BLaER1 (cell line): ENCODE measurements at regions not wholly inside any gene's neighbourhood (a gene's known extent, or its start where the extent isn't known, plus 50 kb on each side); places are given as distances from the start of the nearest gene placed in this dataset.

Experiments used
- H3K27ac ChIP-seq: shearing (Covaris generic); formaldehyde crosslinking; 2 replicates; pipeline ENCODE4 v1.8.1; 2022
- H3K27me3 ChIP-seq: shearing (Covaris generic); formaldehyde crosslinking; 2 replicates; pipeline ENCODE4 v1.8.1; 2022
- H3K36me3 ChIP-seq: shearing (Covaris generic); formaldehyde crosslinking; 2 replicates; pipeline ENCODE4 v1.8.1; 2022
- H3K4me1 ChIP-seq: shearing (Covaris generic); formaldehyde crosslinking; 2 replicates; pipeline ENCODE4 v1.8.1; 2022
- H3K4me2 ChIP-seq: shearing (Covaris generic); formaldehyde crosslinking; 2 replicates; pipeline ENCODE4 v1.8.1; 2022
- H3K4me3 ChIP-seq: shearing (Covaris generic); formaldehyde crosslinking; 2 replicates; pipeline ENCODE4 v1.8.1; 2022
- H3K9ac ChIP-seq: shearing (Covaris generic); formaldehyde crosslinking; 2 replicates; pipeline ENCODE4 v1.8.1; 2022
- H3K9me3 ChIP-seq: shearing (Covaris generic); formaldehyde crosslinking; 2 replicates; pipeline ENCODE4 v1.8.1; 2022
- H4K20me1 ChIP-seq: shearing (Covaris generic); formaldehyde crosslinking; 2 replicates; pipeline ENCODE4 v1.8.1; 2022
- Cebpa-rat ChIP-seq: shearing (Covaris generic); IDR thresholded peaks from 2 replicates; pipeline ENCODE4 v1.8.1; 2022

DNA sequence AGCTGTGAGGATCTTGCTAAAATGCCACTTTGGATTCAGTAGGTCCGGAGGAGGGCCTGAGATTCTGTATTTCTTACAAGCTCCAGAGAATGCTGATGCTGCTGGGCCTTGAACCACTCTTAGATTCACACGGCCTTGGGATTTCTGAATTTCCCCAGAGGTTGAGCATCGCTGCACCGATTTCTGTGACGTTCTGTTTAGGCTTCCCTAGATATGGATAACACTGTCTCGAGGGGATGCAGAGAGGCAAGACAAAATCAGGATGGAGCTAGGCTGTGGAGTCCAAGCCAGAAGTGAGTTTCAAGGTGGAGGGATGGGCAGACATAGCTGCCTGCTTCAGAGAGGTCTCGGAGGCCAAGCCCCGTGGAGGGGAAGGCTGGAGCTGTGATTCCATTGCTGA, 415.9 kb upstream of the PROX1 start:
- Histone ChIP-seq H4K20me1 (no peaks in the 10 kb centered on the region), H3K36me3 (no peaks in the 10 kb centered on the region), H3K27ac (no peak overlapping the region), H3K4me3 (no peak overlapping the region), H3K27me3 (no peaks in the 10 kb centered on the region), H3K4me1 (no peaks in the 10 kb centered on the region), H3K9me3 (no peaks in the 10 kb centered on the region; the same call in 1 of the 2 replicates), H3K9ac (no peak overlapping the region), H3K4me2 (no peak overlapping the region)
- no peak for TF ChIP-seq Cebpa-rat

DNA sequence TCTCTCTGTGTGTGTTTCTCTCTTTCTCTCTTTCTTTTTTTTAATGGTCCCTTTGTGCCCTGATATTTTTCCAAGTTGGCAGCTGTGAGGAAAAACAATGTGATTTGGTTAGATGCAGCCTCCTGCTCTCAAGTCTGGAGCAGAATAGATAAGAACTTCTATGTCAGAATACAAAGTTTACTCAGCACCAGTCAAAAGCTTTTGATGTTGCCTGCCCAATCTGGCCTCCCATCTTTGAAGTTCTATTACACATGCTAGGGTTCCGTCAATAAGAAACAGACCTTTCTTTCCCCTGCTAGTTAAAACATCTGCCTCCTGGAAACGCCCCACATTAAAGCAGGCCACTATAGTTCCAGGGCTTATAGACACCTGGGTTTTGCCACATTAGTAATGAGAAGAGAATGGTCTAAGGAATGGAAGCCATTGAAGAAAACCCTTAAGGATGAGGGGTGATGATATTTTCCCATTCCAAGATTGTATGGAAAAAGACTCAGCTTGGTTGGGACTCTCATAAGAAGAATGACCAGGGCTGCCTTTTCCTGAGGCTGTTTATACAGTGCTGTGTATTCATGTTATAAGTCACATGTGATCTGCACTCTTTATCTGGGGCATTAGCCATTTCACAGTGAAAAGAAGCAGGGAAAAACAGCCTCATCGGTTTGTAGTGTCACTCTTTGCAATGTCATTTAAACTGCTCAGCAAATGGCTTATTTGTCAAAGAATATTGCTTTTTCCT, 414.7 kb upstream of the PROX1 start:
- H3K27me3 ChIP-seq = no peaks in the 10 kb centered on the region
- H4K20me1 ChIP-seq = no peaks in the 10 kb centered on the region
- no peak overlapping the region for H3K4me3 ChIP-seq
- no peaks in the 10 kb centered on the region for H3K9me3 ChIP-seq
- H3K36me3 ChIP-seq = no peaks in the 10 kb centered on the region
- no peak overlapping the region for H3K27ac ChIP-seq
- no peak overlapping the region for H3K9ac ChIP-seq
- H3K4me1 ChIP-seq = no peaks in the 10 kb centered on the region
- H3K4me2 ChIP-seq = no peak overlapping the region
- TF ChIP-seq Cebpa-rat = no peak

DNA sequence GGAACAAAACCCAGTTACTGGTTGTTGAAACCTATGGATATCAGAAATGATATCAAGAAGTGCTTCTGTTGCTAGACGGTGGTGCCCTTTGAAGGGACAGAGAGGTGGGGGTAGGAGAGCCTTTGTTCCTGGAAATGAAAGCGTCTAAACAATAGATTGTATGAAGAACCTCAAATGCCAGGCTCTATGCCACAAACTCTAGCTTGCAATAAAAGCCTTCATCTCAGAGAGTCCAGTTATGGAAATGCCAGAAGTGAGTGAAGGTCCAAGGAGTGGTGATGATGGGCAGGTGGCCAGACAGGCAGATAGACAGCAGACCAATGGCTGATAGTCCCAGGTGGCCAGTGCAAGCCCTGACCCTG, 414.1 kb upstream of the PROX1 start:
- Histone ChIP-seq H3K27ac (no peak overlapping the region), H3K9ac (no peak overlapping the region), H3K36me3 (no peaks in the 10 kb centered on the region), H3K9me3 (no peaks in the 10 kb centered on the region), H3K27me3 (no peaks in the 10 kb centered on the region), H4K20me1 (no peaks in the 10 kb centered on the region), H3K4me2 (no peak overlapping the region), H3K4me3 (no peak overlapping the region), H3K4me1 (no peaks in the 10 kb centered on the region)
- TF ChIP-seq Cebpa-rat = no peak

DNA sequence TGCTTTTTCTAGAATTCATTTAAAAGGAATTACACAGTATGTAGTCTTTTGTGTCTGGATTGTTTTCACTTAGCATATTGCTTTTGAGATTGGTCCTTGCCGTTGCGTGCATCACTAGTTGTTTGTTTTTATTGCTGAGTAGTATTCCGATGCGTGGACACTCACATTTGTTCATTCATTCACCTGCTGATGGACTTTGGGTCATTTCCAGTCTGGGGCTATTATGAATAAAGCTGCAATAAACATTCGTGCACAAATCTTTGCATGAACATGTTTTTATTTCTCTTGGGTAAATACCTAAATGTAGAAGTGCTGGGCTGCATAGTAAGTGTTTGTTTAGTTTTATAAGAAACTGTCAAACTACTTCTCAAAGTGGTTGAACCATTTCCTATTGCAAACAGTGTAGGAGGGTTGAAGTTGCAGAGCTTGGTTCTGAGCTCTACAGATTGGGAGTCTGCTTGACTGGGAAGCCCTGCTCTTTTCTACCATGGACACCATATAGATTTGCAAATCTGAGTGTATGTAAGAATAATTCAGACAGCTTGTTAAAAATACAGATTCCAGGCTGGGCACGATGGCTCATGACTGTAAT, 404.7 kb upstream of the PROX1 start:
- Histone ChIP-seq H3K4me3 (no peak overlapping the region), H3K9me3 (no peaks in the 10 kb centered on the region), H3K4me2 (no peak overlapping the region), H4K20me1 (no peaks in the 10 kb centered on the region), H3K9ac (no peak overlapping the region), H3K27ac (no peak overlapping the region), H3K4me1 (no peaks in the 10 kb centered on the region), H3K27me3 (no peaks in the 10 kb centered on the region), H3K36me3 (no peaks in the 10 kb centered on the region)
- TF ChIP-seq Cebpa-rat = no peak

GRCh38 chr1:213584272-213584671, 403.5 kb upstream of the PROX1 start:
- H3K36me3 ChIP-seq = no peaks in the 10 kb centered on the region
- no peak overlapping the region for H3K4me2 ChIP-seq
- no peaks in the 10 kb centered on the region for H4K20me1 ChIP-seq
- no peak for TF ChIP-seq Cebpa-rat
- H3K9ac ChIP-seq = no peak overlapping the region
- H3K4me1 ChIP-seq = no peaks in the 10 kb centered on the region
- no peak overlapping the region for H3K4me3 ChIP-seq
- no peaks in the 10 kb centered on the region for H3K27me3 ChIP-seq
- no peak overlapping the region for H3K27ac ChIP-seq
- H3K9me3 ChIP-seq = no peaks in the 10 kb centered on the region

DNA sequence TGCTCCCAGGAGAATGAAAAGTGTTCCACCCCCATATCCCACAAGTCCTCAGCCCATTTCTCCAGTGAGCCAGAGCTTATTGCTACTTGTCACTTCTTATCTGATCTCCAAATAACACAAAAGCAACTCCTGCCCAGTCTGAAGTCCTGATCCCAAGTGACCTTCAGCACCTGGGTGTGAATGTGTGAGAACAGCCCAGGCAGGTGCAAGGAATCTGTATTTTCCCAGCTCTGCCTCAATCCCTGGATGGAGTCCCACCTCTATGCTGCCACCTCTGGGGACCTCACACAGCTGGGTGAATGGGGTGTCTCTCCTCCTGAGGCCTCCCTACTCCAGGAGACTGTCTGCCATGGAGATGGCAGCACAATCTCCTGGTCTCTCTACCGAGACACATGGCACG, 402.4 kb upstream of the PROX1 start:
- Histone ChIP-seq H3K9me3 (no peaks in the 10 kb centered on the region), H3K4me2 (no peak overlapping the region), H3K4me3 (no peak overlapping the region), H3K36me3 (no peaks in the 10 kb centered on the region), H3K27ac (no peak overlapping the region), H4K20me1 (no peaks in the 10 kb centered on the region), H3K4me1 (no peaks in the 10 kb centered on the region), H3K27me3 (no peaks in the 10 kb centered on the region), H3K9ac (no peak overlapping the region)
- no peak for TF ChIP-seq Cebpa-rat

GRCh38 chr1:213585959-213586586, 401.7 kb upstream of the PROX1 start:
- Histone ChIP-seq H3K36me3 (no peaks in the 10 kb centered on the region), H3K27me3 (no peaks in the 10 kb centered on the region)
- TF ChIP-seq Cebpa-rat = no peak

GRCh38 chr1:213586587-213586972, 401.2 kb upstream of the PROX1 start:
- Histone ChIP-seq H3K9me3 (no peaks in the 10 kb centered on the region), H3K9ac (no peak overlapping the region), H3K4me2 (no peak overlapping the region), H3K27ac (no peak overlapping the region), H3K36me3 (no peaks in the 10 kb centered on the region), H3K4me3 (no peak overlapping the region), H3K27me3 (no peaks in the 10 kb centered on the region), H4K20me1 (no peaks in the 10 kb centered on the region), H3K4me1 (no peaks in the 10 kb centered on the region)
- no peak for TF ChIP-seq Cebpa-rat

More at GRCh38 chr1:213585959-213586586, 401.7 kb upstream of the PROX1 start:
- H4K20me1 ChIP-seq = no peaks in the 10 kb centered on the region
- H3K27ac ChIP-seq = no peak overlapping the region
- H3K9me3 ChIP-seq = no peaks in the 10 kb centered on the region
- H3K4me1 ChIP-seq = no peaks in the 10 kb centered on the region
- no peak overlapping the region for H3K4me2 ChIP-seq
- no peak overlapping the region for H3K4me3 ChIP-seq
- H3K9ac ChIP-seq = no peak overlapping the region

GRCh38 chr1:213596729-213597128, 391.0 kb upstream of the PROX1 start:
- TF ChIP-seq Cebpa-rat = no peak
- Histone ChIP-seq H3K27ac (no peak overlapping the region), H3K27me3 (no peaks in the 10 kb centered on the region), H3K4me1 (no peaks in the 10 kb centered on the region), H3K36me3 (no peaks in the 10 kb centered on the region), H4K20me1 (no peaks in the 10 kb centered on the region), H3K4me3 (no peak overlapping the region), H3K9me3 (no peaks in the 10 kb centered on the region), H3K4me2 (no peak overlapping the region), H3K9ac (no peak overlapping the region)

- no peak for TF ChIP-seq Cebpa-rat
- H3K4me2 ChIP-seq = no peak overlapping the region
- H3K4me3 ChIP-seq = no peak overlapping the region
- H3K9me3 ChIP-seq = no peaks in the 10 kb centered on the region
- H3K36me3 ChIP-seq = no peaks in the 10 kb centered on the region
- H4K20me1 ChIP-seq = no peaks in the 10 kb centered on the region
- no peaks in the 10 kb centered on the region for H3K4me1 ChIP-seq
- H3K9ac ChIP-seq = no peak overlapping the region
- no peaks in the 10 kb centered on the region for H3K27me3 ChIP-seq
- H3K27ac ChIP-seq = no peak overlapping the region
Measured at GRCh38 chr1:213598263-213598662, 389.5 kb upstream of the PROX1 start.
